ENCODE measurements at regions not wholly inside any gene's neighbourhood (a gene's known extent, or its start where the extent isn't known, plus 50 kb on each side); places are given as distances from the start of the nearest gene placed in this dataset.

DNA sequence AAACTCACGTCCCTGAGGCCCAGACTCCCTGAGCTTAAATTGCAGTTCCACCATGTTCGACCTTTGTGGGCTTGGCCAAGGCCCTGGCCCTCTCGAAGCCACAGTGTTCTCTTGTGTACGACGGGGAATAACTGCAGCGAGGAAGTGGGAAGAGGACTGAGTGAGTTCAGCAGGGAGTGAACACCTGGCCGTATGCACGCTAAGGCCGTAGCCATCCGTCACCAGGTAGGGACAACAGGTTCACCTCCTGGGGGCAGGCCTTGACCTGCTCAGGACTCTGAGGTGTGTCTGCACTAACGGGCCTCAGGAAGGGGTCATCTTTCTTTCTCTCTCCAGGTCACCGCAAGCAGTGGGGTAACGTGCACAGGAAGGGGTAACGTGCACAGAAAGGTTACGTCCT, 67.2 kb upstream of the CTBP2 start:
- DNase-seq (ENCODE audit: low spot score), result no peak
- no peaks in the 10 kb centered on the region for H3K36me3 Mint-ChIP-seq (ENCODE audit: low read depth)

DNA sequence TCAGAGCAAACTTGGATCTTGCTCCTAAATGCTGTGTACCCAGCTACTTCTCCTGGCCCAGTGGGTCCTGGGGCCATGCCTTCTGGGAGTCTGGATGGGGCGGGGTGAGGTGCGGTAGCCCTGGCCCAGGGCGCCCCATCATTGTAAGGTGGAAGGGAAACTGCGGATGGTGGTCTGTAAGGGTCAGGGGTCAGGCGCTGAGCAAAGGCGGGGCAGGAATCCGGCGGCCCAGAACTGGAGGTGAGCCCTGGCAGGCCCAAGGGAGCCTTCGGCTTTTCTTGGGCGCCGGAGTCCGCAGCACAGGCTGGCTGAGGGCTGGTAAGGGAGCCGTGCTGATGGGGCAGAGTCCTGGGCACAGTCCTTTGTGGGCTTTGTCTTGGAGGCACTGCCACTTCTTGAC, 66.5 kb upstream of the CTBP2 start:
- no peak for DNase-seq (ENCODE audit: low spot score)
- TF ChIP-seq, protein P1, sequence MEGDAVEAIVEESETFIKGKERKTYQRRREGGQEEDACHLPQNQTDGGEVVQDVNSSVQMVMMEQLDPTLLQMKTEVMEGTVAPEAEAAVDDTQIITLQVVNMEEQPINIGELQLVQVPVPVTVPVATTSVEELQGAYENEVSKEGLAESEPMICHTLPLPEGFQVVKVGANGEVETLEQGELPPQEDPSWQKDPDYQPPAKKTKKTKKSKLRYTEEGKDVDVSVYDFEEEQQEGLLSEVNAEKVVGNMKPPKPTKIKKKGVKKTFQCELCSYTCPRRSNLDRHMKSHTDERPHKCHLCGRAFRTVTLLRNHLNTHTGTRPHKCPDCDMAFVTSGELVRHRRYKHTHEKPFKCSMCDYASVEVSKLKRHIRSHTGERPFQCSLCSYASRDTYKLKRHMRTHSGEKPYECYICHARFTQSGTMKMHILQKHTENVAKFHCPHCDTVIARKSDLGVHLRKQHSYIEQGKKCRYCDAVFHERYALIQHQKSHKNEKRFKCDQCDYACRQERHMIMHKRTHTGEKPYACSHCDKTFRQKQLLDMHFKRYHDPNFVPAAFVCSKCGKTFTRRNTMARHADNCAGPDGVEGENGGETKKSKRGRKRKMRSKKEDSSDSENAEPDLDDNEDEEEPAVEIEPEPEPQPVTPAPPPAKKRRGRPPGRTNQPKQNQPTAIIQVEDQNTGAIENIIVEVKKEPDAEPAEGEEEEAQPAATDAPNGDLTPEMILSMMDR (IDR thresholded peaks at IDR 0.05), result no peak
- peaks cover 3% of the 10 kb centered on the region for H3K27me3 Mint-ChIP-seq (ENCODE audit: low read depth)
- H3K9me3 Mint-ChIP-seq (ENCODE audit: low read depth), result no peaks in the 10 kb centered on the region
- no peaks in the 10 kb centered on the region for H3K36me3 Mint-ChIP-seq (ENCODE audit: low read depth)
- peaks cover 10% of the 10 kb centered on the region for H3K4me1 Mint-ChIP-seq (ENCODE audit: low read depth)
- H3K4me3 Mint-ChIP-seq (ENCODE audit: unreplicated experiment), result no peak overlapping the region
- no peak overlapping the region for H3K27ac Mint-ChIP-seq (ENCODE audit: unreplicated experiment)

More for the DNA sequence above, 67.2 kb upstream of the CTBP2 start:
- H3K27ac Mint-ChIP-seq (ENCODE audit: unreplicated experiment), result no peak overlapping the region
- TF ChIP-seq, protein P1 (IDR thresholded peaks at IDR 0.05), result no peak
- no peaks in the 10 kb centered on the region for H3K9me3 Mint-ChIP-seq (ENCODE audit: low read depth)
- peaks cover 14% of the 10 kb centered on the region for H3K4me1 Mint-ChIP-seq (ENCODE audit: low read depth)
- H3K4me3 Mint-ChIP-seq (ENCODE audit: unreplicated experiment), result no peak overlapping the region
- H3K27me3 Mint-ChIP-seq (ENCODE audit: low read depth), result no peaks in the 10 kb centered on the region

DNA sequence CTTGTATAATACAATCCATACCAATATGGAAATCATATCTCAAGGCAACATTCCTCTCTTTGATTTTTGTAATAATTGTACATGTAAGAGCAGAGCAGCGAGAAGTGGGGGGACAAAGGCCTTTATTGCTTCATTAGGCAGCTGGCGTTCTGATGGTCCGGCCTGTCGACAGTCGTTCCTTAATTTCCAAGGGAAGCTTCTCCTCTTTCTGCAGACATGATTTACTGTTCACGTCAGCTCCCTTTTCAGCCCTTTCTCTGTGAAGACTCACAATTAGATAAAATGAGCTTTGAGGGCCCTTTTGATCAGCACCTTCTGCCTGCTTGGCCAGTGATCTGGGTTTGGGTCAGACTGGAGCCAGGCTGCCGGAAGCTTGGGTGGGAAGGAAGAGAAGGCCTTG, 65.6 kb upstream of the CTBP2 start:
- Mint-ChIP-seq H3K4me3 (ENCODE audit: unreplicated experiment) (no peak overlapping the region), H3K36me3 (ENCODE audit: low read depth) (no peaks in the 10 kb centered on the region), H3K9me3 (ENCODE audit: low read depth) (no peaks in the 10 kb centered on the region), H3K4me1 (ENCODE audit: low read depth) (peaks cover 2% of the 10 kb centered on the region), H3K27me3 (ENCODE audit: low read depth) (peaks cover 9% of the 10 kb centered on the region), H3K27ac (ENCODE audit: unreplicated experiment) (no peak overlapping the region)
- TF ChIP-seq, protein P1 (IDR thresholded peaks at IDR 0.05), result no peak
- DNase-seq (ENCODE audit: low spot score), result no peak

DNA sequence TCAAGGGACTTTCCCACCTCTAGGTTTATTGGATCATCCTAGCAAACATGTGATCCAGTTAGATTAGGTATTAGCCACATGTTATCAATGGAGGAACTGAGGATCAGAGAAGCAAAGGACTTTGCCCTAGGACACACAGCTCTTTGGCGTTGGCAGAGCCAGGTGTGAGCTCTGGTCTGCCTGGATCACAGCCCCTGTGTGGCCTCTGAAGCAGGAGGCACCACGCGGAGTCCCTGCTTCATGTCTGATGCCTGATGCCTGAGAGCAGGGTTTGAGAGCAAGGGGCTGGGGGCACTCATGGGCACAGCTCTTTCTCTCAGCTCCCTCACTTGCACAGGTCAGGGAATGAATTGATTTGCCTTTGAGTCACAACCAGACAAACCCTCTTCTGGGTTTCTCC, 64.7 kb upstream of the CTBP2 start:
- TF ChIP-seq, protein P1 (IDR thresholded peaks at IDR 0.05), result no peak
- no peak overlapping the region for H3K27ac Mint-ChIP-seq (ENCODE audit: unreplicated experiment)
- H3K27me3 Mint-ChIP-seq (ENCODE audit: low read depth), result peaks cover 9% of the 10 kb centered on the region
- H3K9me3 Mint-ChIP-seq (ENCODE audit: low read depth), result no peaks in the 10 kb centered on the region
- no peaks in the 10 kb centered on the region for H3K4me1 Mint-ChIP-seq (ENCODE audit: low read depth)
- H3K4me3 Mint-ChIP-seq (ENCODE audit: unreplicated experiment), result no peak overlapping the region
- H3K36me3 Mint-ChIP-seq (ENCODE audit: low read depth), result no peaks in the 10 kb centered on the region
- DNase-seq (ENCODE audit: low spot score), result no peak

DNA sequence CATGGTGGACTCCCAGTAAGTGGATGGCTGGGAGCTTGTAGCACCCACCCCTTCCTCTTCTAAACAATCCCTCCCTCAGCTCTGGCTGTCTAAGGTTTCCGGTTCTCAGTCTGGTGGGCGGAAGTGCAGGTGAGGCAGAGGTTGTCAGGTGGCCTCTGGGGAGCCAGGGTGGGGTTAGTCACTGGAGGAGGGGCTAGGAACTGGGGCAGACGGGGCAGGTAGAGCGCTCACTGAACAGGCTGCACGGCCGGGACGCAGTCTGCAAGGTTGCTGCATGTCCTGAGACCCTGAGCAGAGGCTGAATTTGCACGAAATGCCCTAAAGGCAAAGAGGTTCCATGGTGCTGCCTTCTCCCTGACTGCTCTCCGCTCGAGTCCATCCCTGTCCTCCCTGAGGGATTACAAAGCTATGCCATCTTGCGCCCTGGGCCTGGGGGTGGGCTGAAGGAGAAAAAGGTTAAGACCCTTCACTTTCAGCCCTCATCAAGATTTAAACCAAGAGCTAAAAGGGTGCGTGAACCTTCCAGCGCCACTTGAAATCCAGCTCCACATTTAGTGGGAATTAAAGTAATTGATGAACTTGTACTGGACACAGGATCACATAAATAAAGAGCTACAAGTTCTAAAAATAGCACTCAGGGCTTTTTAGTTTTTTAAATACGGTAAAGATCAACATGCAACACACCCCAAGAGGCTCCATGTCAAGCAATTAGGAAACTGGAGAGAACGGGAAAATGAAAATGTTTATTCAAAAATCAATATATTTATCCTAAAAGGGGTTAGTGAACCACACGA, 62.3 kb upstream of the CTBP2 start:
- Mint-ChIP-seq H3K27me3 (ENCODE audit: low read depth) (peaks cover 9% of the 10 kb centered on the region), H3K4me3 (ENCODE audit: unreplicated experiment) (no peak overlapping the region), H3K36me3 (ENCODE audit: low read depth) (no peaks in the 10 kb centered on the region), H3K4me1 (ENCODE audit: low read depth) (peaks cover 8% of the 10 kb centered on the region), H3K9me3 (ENCODE audit: low read depth) (no peaks in the 10 kb centered on the region), H3K27ac (ENCODE audit: unreplicated experiment) (no peak overlapping the region)
- TF ChIP-seq, protein P1 (IDR thresholded peaks at IDR 0.05), result no peak
- no peak for DNase-seq (ENCODE audit: low spot score)
